NCI-H460 (cell line): ENCODE measurements at regions not wholly inside any gene's neighbourhood (a gene's known extent, or its start where the extent isn't known, plus 50 kb on each side); places are given as distances from the start of the nearest gene placed in this dataset.

ENCODE experiments used
- DNase-seq: peaks from one replicate; pipeline ENCODE4 v3.0.0-alpha.2; 2016; ENCODE audit warnings: low read depth; ENCODE audit errors: extremely low read depth

DNA sequence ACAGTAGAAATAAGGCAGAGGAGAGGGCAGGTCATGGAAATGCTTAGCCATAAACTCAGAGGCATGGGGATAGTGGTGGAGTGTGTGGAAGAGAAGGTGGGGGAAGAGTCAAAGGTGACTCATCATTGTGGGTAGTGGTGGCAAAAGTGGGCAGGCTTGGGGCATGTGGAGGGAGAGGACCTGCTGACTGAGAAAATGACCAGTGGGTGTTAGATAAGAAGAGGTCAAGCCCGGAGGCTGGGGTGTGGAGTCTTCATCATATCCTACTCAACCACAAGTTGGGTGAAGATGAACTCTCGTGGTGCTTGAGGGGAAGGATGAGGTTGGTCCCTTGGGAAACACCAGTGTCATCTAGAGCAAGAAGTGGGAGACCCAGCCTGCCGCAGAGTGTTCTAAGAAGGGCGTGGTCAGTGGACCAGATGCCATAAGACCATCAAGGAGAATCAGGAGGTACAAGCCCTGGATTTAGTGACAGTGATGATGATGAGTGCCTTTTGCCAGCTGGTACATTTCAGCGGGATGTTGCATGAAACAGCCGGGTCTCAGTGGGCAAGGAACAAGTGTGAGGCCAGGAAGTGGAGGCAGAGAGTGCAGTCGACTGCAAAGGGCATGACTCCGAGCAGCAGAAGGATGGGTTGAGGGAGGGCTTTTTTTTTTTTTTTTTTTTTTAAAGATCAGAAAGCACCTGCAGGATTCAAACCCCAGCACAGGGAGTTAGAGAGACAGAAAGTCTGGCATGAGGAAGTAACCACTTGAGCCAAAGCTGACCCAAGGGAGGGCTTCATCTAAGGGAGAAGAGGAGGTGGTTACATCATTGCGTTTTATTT, 122.6 kb upstream of the SPRED2 start:
- no peak for DNase-seq

DNA sequence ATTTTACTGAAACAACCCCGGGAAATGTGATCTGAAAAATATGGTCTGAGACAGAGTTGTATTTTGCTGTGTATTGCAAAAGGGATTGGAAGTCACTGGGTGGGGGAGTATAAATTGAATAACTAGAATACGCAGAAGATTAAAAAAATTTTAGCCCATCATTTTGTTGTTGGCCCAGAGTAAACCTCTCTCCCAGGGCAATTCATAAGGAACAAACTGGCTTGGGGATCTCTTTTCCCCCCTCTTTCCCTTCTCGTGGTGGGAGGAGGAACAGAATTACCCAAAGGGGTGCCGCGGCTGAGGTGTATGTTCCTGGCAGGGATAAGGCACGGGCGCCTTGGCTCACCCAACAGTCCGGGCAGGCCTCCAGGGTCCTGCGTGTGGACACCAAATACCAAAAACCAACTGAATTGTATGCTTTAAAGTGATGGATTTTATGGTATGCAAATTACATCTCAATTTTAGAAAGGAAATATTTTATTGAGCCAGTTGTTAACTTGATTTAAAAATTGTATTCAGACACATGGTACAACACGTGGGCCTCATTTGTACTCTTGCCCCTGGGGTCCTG, 121.2 kb upstream of the SPRED2 start:
- DNase-seq = no peak

DNA sequence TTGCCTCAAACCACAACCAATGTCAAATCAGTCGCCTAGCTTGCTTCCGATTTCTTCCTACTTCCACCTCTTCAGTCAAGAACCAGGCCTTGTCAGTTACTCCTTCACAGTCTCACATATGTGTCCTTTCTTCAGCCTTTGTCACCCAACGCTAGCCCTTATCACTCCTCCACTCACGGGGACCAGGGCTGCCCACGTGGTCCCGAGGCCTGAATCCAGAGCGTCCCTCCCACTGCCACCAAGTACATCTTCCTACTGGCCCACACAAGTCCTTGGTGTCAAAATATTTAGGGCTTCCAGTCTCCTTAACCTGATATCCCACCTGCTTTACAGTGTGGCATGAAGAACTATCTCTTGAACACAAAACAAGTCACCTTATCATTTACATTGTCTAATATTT, 119.1 kb upstream of the SPRED2 start:
- no peak for DNase-seq

DNA sequence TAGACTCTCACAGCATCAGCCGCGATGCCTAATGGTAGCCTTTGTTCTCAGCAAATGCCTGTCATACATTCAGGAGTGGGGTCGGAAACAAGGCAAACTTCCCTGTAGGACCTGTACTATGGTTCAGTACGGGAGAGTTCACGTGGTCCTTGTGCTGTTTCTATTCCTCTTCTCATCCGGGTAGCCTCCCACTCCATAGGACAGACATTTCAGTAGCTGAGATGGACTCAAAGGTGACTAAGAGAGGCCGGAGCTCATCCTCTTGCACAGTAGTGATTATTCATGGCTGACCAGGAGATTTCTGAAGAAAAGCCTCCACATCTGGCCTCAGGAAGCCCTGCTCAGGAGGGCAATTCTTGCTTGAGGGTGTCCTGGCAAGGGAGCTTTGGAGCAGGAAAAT, 117.8 kb upstream of the SPRED2 start:
- DNase-seq = no peak

DNA sequence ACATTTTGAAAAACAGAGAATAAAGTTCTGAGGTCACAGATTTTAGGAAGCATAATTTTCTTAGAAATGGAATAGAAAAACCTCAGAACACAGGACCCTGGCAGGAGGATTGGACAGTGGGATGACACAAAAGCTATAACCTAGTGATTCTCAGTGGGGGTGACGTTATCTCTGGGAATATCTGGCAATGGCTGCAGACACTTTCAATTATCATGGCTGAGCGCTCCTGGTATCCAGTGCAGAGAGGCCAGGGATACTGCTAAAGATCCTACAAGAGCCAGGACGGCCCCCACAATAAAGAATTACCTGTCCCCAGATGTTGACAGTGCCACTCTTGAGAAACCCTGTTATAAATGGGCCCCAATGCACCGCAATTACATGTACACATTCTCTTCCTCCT, 117.2 kb upstream of the SPRED2 start:
- DNase-seq = no peak

- no peak for DNase-seq
Observed at GRCh38 chr2:65549257-65549627, 116.8 kb upstream of the SPRED2 start.

DNA sequence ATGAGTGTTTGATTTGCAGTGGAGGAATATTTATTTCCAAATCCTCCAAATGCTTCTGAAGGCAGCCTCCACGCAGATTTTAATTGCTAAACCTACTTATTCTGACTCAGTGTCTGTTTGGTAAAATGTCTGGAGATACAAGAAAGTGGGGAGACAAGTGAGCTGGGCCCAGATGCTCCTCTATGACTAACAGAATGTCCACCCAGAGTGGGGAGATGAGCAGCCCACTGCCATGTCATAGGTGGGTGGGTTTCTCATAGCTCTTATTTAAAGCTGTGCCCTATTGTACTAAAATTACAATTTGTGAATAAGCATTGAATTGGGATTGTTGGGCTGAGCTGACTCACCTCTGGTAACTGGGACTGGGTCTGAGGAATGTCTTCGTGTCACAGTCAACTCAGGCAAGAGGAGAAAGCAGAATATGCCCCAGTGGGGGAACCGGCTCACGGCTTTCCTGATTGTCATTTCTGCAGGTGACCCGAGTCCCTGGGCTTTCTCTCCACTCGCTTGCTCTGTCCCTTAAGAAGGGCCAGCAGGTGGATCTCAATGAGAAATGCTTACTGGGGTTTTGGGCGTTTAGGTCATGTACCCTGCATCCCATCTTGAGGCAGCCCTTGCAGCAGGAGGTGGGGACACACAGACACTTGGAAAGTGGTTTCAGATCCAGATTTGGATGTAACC, 116.3 kb upstream of the SPRED2 start:
- no peak for DNase-seq

DNA sequence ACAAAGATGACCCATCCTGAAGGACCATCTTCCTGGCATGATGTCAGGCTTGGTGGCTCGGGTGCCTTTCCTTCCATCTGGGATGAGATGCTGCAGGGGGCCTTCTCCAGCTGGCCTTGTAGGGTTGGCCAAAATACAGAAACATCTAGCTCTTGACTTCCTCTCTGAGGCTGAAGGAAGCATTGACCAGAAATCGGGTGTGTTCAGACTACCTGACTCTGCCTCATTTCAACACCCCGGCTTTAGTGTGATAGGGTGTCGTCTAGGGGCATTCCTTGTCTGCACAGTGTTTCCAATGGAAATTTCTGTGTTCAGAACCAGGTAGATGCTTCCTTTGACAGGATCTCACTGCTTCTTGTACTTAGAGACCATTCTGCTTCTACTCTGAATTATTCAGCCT, 115.7 kb upstream of the SPRED2 start:
- DNase-seq = no peak

GRCh38 chr2:65545837-65546805, 113.7 kb upstream of the SPRED2 start:
- DNase-seq = no peak

GRCh38 chr2:65541773-65542172, 109.4 kb upstream of the SPRED2 start:
- no peak for DNase-seq

- DNase-seq = no peak
Observed at GRCh38 chr2:65539633-65540032, 107.2 kb upstream of the SPRED2 start.

DNA sequence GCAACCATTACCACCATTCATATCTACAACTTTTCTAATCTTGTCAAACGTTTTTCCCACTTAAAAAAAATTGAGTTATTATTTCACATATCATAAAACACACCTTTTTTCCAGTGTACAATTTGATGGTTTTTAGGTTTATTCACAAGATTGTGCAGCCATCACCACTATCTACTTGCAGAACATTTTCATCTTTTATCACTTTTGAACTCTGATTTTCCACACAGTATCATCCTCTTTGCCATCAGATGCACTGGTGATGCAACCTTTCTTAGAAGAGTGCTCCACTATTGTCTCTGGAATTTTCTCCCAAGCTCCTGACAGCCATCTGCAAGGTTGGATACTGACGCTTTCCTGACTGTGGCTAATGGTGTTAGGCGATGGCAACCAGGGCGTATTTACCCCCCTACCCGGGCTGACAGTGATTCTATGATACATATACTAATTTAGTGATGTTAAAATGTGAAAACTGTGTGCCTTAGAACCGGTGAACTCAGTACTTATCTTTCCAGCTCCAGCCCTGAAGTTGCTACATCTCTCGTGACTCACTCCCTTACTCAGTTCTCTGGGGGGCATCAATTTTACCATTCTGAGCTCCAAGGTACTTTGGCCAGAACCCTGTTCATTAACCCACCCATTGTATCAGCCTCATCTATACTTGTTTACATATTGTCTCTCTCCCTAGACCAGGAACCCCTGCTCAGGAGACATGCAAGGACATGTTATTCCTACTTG, 105.4 kb upstream of the SPRED2 start:
- DNase-seq = no peak

- no peak for DNase-seq
Observed at GRCh38 chr2:65536596-65536995, 104.2 kb upstream of the SPRED2 start.

DNA sequence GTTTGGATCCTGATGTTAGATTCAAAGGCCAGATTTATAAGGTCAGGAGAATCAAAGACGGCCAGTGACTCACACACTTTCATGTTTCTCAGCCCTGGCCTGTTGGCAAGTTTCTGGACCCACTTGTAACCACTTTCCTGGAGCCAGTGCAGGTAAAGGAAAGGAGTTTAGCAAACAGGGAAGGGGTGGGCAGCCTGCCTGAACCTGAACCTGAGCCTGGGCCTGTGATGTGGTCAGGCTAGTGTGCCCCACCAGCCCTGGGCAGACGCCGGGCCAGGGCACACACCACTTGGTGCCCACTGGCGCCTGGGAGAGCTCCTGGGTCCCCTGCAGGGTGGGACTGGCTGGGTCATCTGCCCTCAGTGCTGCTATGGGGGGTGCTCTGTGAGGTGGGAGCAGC, 100.5 kb upstream of the SPRED2 start:
- DNase-seq = no peak

- no peak for DNase-seq
Observed at GRCh38 chr2:65532326-65532725, 99.9 kb upstream of the SPRED2 start.

- no peak for DNase-seq
Observed at GRCh38 chr2:65530547-65531320, 98.3 kb upstream of the SPRED2 start.

GRCh38 chr2:65529419-65529818, 97.0 kb upstream of the SPRED2 start:
- no peak for DNase-seq

DNA sequence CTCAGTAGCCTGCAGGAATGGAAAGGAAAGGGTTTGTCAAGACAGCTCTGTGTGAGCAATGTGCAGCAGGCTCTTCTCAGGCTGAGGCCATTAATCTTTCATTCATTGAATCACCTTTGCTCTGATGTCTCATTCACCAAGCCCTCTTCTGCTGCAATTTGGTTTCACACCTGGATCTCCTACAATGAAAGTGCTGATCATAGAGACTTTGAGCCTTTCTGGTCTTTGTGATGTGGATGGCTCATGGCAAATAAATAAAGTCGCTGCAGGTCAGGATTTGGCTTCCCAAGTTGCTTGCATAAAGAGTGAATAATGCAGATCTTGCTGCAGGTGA, 95.8 kb upstream of the SPRED2 start:
- DNase-seq = no peak

DNA sequence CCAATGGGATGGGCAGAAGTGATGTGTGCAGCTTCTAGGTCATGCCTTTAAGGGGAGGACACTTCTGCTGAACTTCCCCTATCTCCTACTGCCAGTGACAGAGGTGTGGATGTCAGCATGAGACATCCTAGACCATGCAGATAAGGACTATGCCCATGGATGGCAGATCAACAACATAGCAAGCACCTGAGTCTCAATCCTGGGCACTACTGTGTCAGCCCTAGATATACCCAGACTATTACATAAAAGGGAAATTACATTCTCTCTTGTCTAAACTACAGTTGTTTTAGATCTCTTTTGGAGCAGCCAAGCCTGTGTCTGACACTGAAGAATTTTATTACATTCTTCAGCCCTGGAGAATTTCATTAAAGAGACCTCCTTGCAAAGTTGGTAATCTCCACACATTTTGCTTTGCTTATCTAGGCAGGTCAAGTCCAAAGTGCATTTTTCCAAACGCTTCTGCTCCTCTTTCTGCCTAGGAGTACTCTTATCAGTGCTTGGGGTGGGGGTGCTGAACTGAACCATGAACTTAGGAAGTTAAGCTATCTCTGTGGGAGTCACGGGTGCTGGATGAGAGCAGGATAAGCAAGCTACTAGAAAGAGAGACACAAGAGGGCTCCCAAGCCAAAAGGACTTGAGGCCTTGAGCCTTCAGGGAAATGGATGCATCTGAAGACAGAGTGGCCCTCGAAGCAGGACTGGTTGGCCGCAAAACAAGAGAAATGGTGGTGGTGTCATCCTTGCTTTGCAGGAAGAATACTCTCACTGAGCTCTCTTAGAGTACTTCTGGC, 95.2 kb upstream of the SPRED2 start:
- no peak for DNase-seq
